ENCODE measurements at regions not wholly inside any gene's neighbourhood (a gene's known extent, or its start where the extent isn't known, plus 50 kb on each side); places are given as distances from the start of the nearest gene placed in this dataset.

DNA sequence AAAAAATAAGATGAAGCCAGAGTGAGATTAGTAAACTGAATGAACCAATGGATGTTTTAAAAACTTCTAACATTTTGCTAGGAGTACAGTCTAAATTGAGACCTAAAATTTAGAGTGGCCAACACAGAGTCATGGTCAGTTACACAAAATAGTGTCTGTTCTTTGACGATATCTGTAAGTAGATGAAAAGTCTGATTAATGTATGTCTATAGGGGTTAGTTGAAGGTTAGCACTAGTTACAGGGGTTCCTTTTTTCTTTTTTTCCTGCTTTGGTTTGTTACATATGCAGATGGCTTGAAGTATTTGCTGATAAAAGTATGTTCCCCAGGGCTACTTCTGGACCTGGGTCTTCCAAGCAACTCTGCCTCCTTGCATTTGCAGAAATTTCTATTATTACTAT, 90.1 kb upstream of the MTPN start:
- DNase-seq (ENCODE audit: low read depth in 2 of 2), result no peak

DNA sequence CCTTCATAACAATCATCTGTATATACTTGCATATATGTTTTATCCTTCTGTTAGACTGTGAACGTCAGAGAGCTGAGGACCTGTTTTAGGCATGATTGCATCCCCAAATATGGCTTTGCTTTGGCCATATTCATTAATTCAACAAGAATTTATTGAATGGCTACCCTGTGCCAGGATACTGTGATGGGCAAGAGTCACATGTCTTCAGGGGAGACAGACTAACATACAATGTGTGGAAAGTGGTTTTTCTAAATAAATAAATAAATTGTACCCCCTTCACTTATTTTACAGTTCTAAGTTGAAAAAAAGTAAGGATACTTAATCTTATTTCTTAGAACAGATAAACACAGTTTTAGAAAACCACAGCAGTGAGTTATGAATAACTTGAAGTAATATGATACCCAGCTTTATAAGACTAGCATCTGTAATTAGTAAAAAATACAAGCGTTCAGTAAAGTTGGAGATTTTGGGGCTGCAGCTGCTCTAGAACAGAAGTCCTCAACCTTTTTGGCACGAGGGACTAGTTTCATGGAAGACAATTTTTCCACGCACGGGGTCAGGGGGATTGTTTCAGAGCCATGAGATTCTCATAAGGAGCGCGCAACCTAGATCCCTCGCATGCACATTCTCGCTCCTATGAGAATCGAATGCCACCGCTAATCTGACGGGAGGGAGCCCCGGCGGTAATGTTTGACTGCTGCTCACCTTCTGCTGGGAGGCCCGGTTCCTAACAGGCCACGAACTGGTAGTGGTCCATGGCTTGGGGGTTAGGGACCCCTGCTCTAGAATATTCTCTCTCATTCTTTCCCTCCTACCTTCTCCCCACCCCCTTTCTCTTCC, 89.4 kb upstream of the MTPN start:
- no peak for DNase-seq (ENCODE audit: low read depth in 2 of 2)

- no peak for DNase-seq (ENCODE audit: low read depth in 2 of 2)
Measured at GRCh38 chr7:136064627-136065237, 87.6 kb upstream of the MTPN start.

DNA sequence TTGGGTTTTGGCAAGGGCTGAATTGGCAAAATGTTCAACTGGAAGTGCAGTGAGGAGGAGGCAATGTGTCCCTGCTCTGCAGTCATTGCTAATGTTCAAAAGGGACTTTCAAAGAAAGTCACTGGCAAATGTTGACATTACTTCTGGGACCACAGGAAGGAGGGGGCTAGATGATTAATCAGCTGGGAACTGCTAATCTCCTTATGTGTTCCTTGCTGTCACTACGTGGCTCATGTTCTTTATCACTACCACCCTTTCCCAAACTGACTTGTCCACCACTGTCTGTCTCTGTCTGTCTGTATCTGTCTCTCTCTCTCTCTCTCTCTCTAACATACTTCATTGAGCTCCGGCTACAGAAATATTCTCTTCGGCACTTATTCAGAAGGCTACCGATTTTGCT, 86.9 kb upstream of the MTPN start:
- DNase-seq (ENCODE audit: low read depth in 2 of 2), result no peak

DNA sequence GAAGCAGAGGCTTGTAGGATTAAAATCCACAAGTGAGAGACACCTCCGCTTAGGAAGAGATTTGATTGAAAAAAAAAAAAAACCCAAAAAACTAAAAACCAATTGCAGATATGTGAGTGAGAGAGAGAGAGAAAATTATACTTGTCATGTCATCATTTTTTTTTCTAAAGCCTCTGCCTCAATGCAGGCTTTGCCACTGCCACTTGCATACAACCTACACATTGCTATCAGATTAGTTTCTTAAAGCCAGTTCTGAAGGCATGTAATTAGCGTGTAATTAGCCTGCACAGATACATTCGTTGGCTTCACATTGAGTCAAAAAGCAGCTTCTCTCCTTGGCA, 86.1 kb upstream of the MTPN start:
- no peak for DNase-seq (ENCODE audit: low read depth in 2 of 2)

DNA sequence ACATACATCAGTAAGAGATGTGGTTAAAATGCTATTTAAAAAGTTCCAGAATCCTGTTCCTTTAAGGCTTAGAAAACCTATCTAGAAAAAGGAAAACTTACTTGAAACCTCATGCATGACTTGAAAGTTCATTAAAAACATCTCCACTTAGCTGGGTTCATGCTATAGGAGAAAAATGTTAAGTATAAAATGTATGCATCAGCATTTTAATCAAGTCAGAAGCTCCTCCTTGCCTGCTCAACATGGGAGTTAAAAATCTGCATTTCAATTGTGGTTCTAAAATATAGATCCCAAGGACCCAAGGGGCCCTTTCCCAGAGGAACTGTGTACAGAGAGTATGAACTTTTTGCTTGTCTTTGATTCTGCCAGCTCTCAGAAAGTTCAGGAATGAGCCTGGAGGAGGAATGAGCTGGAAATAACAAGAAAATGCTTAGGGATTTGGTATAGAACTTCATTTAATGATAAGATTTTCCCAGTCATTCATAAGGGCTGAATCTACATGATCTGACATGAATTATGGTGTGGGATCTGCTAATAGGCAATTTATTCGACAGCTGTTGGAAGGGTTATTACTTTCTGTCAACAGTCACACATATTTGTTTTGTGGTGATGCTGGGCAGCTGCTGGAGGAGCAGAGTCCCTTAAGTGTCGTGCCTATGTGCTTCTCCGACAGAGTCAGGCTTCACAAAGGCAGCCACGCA, 85.6 kb upstream of the MTPN start:
- DNase-seq (ENCODE audit: low read depth in 2 of 2), result no peak

GRCh38 chr7:136061433-136061832, 84.3 kb upstream of the MTPN start:
- DNase-seq (ENCODE audit: low read depth in 2 of 2), result no peak

DNA sequence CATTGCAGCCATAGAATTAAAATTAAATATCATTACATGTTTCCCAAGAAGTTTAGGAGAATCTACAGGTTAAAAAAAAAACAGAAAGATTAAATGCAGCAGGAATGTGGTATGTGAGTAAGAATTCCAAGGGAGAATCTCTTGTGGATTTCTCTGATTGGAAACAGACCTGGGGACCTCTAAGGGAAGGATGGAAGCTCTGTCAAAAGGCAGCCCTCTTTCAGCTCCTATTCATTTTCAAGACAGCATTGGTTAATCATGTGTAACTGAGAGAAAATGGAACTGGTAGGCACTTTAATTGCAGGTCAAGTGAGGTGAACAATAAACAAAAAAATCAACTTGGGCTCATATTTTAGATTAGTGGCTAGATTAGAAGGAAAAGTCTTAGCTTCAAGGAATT, 81.4 kb upstream of the MTPN start:
- no peak for DNase-seq (ENCODE audit: low read depth in 2 of 2)

DNA sequence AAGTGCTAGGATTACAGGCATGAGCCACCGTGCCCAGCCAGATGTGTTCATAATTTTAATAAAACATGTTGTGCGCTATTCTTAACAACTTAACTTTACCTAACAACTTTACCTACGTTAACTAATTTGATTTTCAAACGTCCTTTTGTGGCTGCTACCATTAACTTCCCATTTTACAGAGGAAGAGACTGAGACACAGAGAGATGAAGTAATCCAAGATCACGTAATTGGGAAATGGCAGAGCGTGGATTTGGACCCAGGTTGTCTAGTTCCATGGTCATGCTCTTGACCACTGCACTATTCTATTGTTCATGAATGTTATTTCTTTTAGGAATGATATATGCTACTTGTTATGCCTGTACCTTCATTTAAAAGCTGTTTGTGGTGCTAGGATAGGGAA, 80.3 kb upstream of the MTPN start:
- DNase-seq (ENCODE audit: low read depth in 2 of 2), result no peak

DNA sequence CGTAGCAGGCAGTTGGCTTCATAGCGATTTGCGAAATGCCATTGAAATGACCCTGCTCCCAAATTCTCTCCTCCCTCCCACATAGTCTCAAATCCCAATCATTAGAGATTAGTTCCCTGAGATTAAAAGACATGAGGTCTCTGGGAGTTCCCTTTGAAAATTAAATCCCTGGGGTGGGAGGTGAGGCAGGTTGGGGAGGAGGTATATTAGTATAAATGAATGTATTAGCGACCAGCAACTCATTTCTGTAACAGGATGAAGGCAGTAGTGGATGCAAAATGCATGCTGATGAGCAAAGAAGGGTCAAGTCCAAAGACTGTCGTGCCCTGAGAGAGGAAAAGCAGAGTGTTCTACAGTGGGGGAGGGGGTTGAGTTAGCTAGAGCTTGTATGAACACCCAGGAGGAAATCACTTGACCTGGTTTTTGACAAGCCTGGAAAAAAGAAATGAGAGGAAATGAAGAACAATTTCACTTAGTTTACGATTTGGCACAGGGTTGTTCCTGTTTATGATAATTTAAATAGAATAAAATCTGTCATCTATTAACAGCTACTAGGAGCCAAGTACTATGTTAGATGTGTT, 79.6 kb upstream of the MTPN start:
- no peak for DNase-seq (ENCODE audit: low read depth in 2 of 2)

DNA sequence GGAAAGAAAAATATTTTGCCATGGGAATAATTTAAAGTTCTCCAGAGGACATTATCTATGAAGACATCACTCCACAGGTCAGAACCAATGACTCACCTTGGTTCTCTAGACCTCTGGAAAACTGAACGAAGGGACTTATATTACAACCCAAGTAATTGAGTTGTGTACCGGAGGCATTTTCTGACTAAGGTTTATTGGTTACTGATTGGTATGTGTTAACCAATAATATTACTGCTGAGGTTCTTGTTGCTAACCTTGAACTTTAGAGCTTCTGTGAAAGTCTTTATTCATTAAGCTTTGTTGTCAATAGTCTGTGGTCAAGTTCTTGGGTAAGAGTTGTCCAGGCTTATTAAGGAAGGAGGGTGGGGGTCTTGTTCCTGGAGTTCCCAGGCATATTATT, 78.1 kb upstream of the MTPN start:
- no peak for DNase-seq (ENCODE audit: low read depth in 2 of 2)

- DNase-seq (ENCODE audit: low read depth in 2 of 2), result no peak
Measured at GRCh38 chr7:136053689-136054485, 76.7 kb upstream of the MTPN start.

DNA sequence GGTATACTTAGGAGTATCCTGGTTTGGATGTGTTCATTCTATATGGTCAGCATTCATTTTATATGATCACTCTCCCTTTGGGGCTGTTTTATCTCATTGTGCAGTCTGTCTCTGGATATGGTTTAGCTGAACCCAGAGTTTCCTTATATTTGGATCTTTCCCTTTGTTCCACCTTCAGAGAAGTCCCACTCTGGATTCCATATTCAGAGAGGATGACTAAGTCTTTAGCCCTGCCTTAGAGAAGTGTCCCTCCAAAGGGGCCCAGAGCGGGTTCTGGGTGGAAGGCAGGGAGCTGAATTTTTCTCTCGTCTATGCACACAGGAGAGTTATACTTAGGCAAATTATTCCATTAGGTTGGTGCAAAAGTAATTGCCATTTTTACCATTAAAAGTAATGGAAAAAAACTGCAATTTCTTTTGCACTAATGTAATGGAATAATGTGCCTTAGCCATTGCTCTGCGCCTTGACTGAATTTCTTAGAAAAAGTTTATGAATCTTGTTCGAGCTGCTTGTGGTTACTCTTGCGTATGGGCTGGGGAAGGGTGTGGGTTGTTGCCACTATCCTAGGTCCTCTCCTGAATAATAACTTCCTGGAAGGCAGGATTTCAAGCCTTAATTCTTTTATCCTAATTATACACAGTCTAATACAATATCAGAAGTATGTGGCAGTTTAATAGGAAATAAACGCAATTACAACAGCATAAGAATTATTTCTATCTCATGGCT, 74.2 kb upstream of the MTPN start:
- DNase-seq (ENCODE audit: low read depth in 2 of 2), result no peak

- no peak for DNase-seq (ENCODE audit: low read depth in 2 of 2)
Measured at GRCh38 chr7:136050462-136050847, 73.3 kb upstream of the MTPN start.

DNA sequence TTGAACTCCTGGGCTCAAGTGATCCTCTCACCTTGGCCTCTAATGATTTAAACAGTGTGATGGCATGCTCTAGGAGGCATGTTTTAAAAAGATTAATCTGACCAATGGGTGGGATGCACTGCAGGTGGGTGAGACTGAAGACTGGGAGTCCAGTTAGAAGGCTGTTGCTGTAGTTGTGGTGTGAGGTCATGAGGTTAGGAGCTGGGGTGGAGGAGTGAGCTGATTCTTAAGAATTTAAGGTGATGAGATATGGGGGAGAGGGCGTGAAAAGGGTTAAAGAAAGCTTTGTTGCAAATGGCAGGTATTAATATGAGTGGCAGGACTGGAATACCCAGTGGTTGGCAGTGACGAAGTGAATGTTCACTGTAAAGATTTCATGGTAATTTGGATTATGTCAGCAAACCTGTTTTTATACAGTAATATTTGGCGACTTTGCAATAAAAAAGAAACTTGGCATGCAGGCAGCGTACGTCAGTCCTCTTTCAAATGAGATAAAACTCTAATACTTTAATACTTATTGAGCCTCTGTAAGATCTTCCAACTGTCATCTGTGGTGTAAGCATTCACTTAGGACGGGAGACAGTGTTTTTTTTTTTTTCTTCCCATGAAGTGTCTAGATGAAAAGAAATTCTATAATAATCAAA, 72.8 kb upstream of the MTPN start:
- no peak for DNase-seq (ENCODE audit: low read depth in 2 of 2)

DNA sequence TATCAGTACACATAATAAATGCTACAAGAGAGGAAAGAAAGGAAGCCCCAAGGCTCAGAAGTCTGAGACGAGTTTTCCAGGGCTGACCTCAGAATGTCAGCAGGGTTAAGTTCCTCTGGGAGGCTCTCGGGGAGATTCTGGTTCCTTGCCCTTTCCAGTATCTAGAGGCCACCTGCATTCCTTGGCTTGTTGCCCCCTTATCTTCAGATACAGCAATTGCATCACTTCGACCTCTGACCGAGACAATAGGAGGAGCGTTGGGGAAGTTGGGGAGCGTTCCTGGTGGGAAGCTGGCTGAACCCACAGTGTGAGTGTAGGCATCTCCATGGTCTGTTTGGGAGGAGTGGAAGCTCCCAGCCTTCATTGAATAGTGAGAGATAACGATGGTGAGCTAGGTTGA, 72.0 kb upstream of the MTPN start:
- no peak for DNase-seq (ENCODE audit: low read depth in 2 of 2)

- DNase-seq (ENCODE audit: low read depth in 2 of 2), result no peak
Measured at GRCh38 chr7:136046548-136046947, 69.4 kb upstream of the MTPN start.

DNA sequence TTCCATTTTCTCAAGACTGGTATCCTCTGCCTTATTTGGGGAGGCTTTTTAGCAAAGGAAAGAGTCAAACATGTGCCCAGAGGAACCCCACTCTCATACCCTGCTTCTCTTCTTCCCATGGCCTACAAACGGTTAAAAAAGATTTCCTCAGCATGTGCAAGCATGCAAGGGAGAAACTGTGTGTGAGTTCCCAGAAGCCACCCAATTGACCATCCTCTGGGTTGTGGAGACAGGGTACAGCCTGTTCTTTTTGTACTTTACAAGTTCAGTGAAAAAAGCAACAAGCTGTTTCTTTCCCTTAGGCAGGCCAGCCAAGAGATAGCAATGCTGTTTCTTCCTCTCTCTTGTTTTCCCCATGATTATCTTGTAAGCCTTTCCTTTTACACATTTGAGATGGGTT, 68.8 kb upstream of the MTPN start:
- no peak for DNase-seq (ENCODE audit: low read depth in 2 of 2)

- DNase-seq (ENCODE audit: low read depth in 2 of 2), result no peak
Measured at GRCh38 chr7:136045181-136045580, 68.0 kb upstream of the MTPN start.

DNA sequence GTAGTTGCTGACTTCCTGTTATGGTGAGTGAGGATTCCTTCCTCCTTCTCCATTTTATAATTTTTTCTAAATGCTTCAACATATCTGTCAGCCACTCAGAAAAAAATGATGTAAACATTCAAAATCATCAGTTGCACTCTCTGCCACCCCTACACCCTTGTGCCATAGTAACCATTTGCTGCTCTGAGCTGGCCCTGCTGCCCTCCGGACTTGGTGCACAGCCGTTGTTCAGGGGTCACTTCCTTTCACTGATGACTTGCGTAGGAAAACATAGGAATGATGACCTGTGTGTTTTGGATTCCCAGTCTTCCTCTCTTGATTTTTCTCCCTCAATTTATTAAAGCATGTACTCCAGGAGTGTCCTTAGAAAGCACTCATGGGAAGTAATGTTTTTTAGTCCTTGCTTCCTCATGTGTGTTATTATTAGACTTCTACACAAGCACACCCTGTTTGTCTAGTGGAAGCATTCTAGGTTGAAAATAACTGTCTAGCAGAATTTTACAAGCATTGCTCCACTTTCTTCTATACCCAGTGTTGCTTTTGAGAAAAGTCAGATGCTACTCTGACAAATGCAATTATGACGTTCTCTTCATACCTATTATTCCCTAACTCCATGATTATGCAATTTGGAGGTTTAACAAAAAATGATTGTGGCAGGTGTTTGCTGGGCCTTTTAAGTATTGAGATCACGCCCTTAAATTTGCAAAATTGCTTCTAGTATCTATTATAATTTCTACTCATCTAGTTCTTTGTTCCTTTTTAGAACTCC, 62.6 kb upstream of the MTPN start:
- DNase-seq (ENCODE audit: low read depth in 2 of 2), result no peak
